Colonic mucosa (tissue), 4 donors: ENCODE measurements at regions not wholly inside any gene's neighbourhood (a gene's known extent, or its start where the extent isn't known, plus 50 kb on each side); places are given as distances from the start of the nearest gene placed in this dataset.

ENCODE experiments used
- DNase-seq: peaks from one replicate; pipeline ENCODE4 v3.0.0-alpha.2; 2020
- H3K27ac ChIP-seq: fragments of 200-600 bp; one replicate; pipeline ENCODE4 v1.8.0; 2021
- H3K27me3 ChIP-seq: fragments of 200-600 bp; one replicate; pipeline ENCODE4 v1.8.0; 2021
- H3K36me3 ChIP-seq: fragments of 200-600 bp; one replicate; pipeline ENCODE4 v1.8.0; 2021
- H3K4me1 ChIP-seq: fragments of 200-600 bp; one replicate; pipeline ENCODE4 v1.8.0; 2021; ENCODE audit warnings: mild to moderate bottlenecking
- H3K4me3 ChIP-seq: fragments of 200-600 bp; one replicate; pipeline ENCODE4 v1.8.0; 2021
- H3K9ac ChIP-seq, 2 donors: one replicate each; pipeline ENCODE4 v1.7.0; 2013; ENCODE audit warnings: control low read depth in 2 of 2, low read depth in 2 of 2, low read length in 2 of 2
- H3K9me3 ChIP-seq: fragments of 200-600 bp; one replicate; pipeline ENCODE4 v1.8.0; 2021
- intact Hi-C: fragments of 100-400 bp; cut with DNase I; formaldehyde crosslinking; loops from one replicate; pipeline ENCODE4 v1.14.1; 2022
- TF ChIP-seq, protein P1 (sequence below): fragments of 200-600 bp; IDR thresholded peaks from one replicate; pipeline ENCODE4 v1.8.0; 2022; ENCODE audit warnings: antibody characterized with exemption, mild to moderate bottlenecking
- donor health status: healthy.
- donor health status: DM: no; HTN: no; CAD: no.
- donor health status: DM: no; HTN: no; CAD: no.

DNA sequence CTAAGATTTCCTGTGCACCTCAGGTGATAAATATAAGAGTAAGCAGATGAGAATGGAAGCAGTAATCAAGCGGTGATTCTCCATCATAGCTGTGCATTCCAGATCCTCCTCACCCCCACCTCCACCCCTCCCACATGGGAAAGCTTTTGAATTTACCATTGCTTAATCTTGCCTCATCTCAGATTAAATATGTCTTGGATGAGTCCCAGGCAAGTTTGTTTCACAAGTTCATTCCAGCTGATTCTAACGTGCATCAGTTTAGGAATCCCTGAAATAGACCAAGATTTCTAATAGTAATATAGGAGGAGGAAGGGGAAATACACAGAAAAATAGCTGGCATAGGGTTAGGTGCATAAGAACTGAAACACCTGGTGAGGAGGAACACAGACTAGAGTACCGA lies 396.2 kb upstream of the KIF2B start:
- DNase-seq = no peak
- no peaks in the 10 kb centered on the region for H3K27me3 ChIP-seq
- no peak overlapping the region for H3K27ac ChIP-seq
- no peaks in the 10 kb centered on the region for H3K4me1 ChIP-seq
- H3K36me3 ChIP-seq = no peaks in the 10 kb centered on the region
- TF ChIP-seq, protein P1, sequence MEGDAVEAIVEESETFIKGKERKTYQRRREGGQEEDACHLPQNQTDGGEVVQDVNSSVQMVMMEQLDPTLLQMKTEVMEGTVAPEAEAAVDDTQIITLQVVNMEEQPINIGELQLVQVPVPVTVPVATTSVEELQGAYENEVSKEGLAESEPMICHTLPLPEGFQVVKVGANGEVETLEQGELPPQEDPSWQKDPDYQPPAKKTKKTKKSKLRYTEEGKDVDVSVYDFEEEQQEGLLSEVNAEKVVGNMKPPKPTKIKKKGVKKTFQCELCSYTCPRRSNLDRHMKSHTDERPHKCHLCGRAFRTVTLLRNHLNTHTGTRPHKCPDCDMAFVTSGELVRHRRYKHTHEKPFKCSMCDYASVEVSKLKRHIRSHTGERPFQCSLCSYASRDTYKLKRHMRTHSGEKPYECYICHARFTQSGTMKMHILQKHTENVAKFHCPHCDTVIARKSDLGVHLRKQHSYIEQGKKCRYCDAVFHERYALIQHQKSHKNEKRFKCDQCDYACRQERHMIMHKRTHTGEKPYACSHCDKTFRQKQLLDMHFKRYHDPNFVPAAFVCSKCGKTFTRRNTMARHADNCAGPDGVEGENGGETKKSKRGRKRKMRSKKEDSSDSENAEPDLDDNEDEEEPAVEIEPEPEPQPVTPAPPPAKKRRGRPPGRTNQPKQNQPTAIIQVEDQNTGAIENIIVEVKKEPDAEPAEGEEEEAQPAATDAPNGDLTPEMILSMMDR = no peak
- intact Hi-C loops = no loop called here
- H3K9me3 ChIP-seq = no peaks in the 10 kb centered on the region
- no peak overlapping the region for H3K9ac ChIP-seq
- no peak overlapping the region for H3K4me3 ChIP-seq

GRCh38 chr17:53420035-53420641 lies 402.6 kb upstream of the KIF2B start:
- DNase-seq = no peak
- intact Hi-C loops = no loop called here
- TF ChIP-seq, protein P1 = no peak
- Histone ChIP-seq H3K4me3 (no peak overlapping the region), H3K27me3 (no peaks in the 10 kb centered on the region), H3K9me3 (no peaks in the 10 kb centered on the region), H3K36me3 (no peaks in the 10 kb centered on the region), H3K4me1 (no peaks in the 10 kb centered on the region), H3K9ac (no peak overlapping the region), H3K27ac (no peak overlapping the region)

- intact Hi-C loops = no loop called here
- Histone ChIP-seq H3K36me3 (no peaks in the 10 kb centered on the region), H3K9ac (no peak overlapping the region), H3K4me1 (no peaks in the 10 kb centered on the region), H3K4me3 (no peak overlapping the region), H3K9me3 (no peaks in the 10 kb centered on the region), H3K27me3 (no peaks in the 10 kb centered on the region), H3K27ac (no peak overlapping the region)
- TF ChIP-seq, protein P1 = no peak
- no peak for DNase-seq
These were observed 413.1 kb upstream of the KIF2B start for GRCh38 chr17:53409588-53409987.

DNA sequence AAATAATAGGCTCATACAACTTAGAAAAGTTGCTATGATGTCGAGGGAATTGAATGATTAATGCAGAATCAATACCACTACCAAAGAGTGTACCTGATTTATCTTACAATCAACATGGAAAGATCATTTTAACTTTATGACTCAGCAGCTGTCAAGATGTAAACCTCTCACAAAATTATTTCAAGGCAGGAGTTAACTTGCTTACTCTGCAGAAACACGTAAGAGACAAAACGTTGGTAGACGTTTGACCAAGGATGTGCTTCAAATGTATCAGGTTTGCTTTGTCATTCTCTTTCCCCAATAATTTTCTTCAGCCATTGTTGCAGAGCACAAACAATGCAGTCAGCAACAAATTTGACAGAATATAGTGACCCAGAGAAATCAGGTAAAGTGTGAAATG lies 415.8 kb upstream of the KIF2B start:
- no peaks in the 10 kb centered on the region for H3K27me3 ChIP-seq
- intact Hi-C loops = no loop called here

GRCh38 chr17:53391197-53391596 lies 431.5 kb upstream of the KIF2B start:
- H3K9me3 ChIP-seq = no peaks in the 10 kb centered on the region
- H3K27me3 ChIP-seq = no peaks in the 10 kb centered on the region
- no peak for DNase-seq
- intact Hi-C loops = no loop called here
- TF ChIP-seq, protein P1 = no peak
- no peak overlapping the region for H3K9ac ChIP-seq
- no peaks in the 10 kb centered on the region for H3K36me3 ChIP-seq
- no peak overlapping the region for H3K27ac ChIP-seq
- H3K4me1 ChIP-seq = no peaks in the 10 kb centered on the region
- no peak overlapping the region for H3K4me3 ChIP-seq

More for the DNA sequence above, 415.8 kb upstream of the KIF2B start:
- TF ChIP-seq, protein P1 = no peak
- Histone ChIP-seq H3K9ac (no peak overlapping the region), H3K27ac (no peak overlapping the region), H3K9me3 (no peaks in the 10 kb centered on the region), H3K4me3 (no peak overlapping the region), H3K36me3 (no peaks in the 10 kb centered on the region), H3K4me1 (no peaks in the 10 kb centered on the region)
- DNase-seq = no peak
